B cell (primary cell): ENCODE measurements at regions not wholly inside any gene's neighbourhood (a gene's known extent, or its start where the extent isn't known, plus 50 kb on each side); places are given as distances from the start of the nearest gene placed in this dataset.

Source experiments
- EZH2 ChIP-seq: IDR thresholded peaks from 2 replicates; pipeline ENCODE4 v1.6.1; 2012; ENCODE audit warnings: borderline replicate concordance, low read depth, mild to moderate bottlenecking, moderate library complexity, low read length; ENCODE audit not compliant: insufficient read depth, poor library complexity, severe bottlenecking
- TF ChIP-seq, protein P1 (sequence below): fragments of 200-600 bp; IDR thresholded peaks from one replicate; pipeline ENCODE4 v1.8.0; 2022; ENCODE audit warnings: antibody characterized with exemption, mild to moderate bottlenecking

GRCh38 chr6:49151957-49152356 lies 311.1 kb downstream of the MMUT start:
- no peak for TF ChIP-seq EZH2
- TF ChIP-seq, protein P1, sequence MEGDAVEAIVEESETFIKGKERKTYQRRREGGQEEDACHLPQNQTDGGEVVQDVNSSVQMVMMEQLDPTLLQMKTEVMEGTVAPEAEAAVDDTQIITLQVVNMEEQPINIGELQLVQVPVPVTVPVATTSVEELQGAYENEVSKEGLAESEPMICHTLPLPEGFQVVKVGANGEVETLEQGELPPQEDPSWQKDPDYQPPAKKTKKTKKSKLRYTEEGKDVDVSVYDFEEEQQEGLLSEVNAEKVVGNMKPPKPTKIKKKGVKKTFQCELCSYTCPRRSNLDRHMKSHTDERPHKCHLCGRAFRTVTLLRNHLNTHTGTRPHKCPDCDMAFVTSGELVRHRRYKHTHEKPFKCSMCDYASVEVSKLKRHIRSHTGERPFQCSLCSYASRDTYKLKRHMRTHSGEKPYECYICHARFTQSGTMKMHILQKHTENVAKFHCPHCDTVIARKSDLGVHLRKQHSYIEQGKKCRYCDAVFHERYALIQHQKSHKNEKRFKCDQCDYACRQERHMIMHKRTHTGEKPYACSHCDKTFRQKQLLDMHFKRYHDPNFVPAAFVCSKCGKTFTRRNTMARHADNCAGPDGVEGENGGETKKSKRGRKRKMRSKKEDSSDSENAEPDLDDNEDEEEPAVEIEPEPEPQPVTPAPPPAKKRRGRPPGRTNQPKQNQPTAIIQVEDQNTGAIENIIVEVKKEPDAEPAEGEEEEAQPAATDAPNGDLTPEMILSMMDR: no peak
